DOHH2 (cell line): ENCODE measurements at regions not wholly inside any gene's neighbourhood (a gene's known extent, or its start where the extent isn't known, plus 50 kb on each side); places are given as distances from the start of the nearest gene placed in this dataset.

Source experiments
- H3F3A ChIP-seq: fragments of 200-600 bp; sonication (generic), shearing (Covaris generic); 2 replicates; pipeline ENCODE4 v1.6.0; 2016; ENCODE audit warnings: antibody characterized with exemption, mild to moderate bottlenecking; ENCODE audit not compliant: control insufficient read depth, insufficient read depth
- H3K27ac ChIP-seq: fragments of 200-600 bp; sonication (generic); 2 replicates; pipeline ENCODE4 v1.5.1; 2014; ENCODE audit warnings: low read depth, mild to moderate bottlenecking, low read length, moderate library complexity
- H3K27me3 ChIP-seq: fragments of 200-600 bp; sonication (generic); 2 replicates; pipeline ENCODE4 v1.6.1; 2014; ENCODE audit warnings: mild to moderate bottlenecking, low read length, mixed read lengths; ENCODE audit not compliant: control insufficient read depth
- H3K36me3 ChIP-seq: fragments of 200-600 bp; sonication (generic); 2 replicates; pipeline ENCODE4 v1.6.1; 2014; ENCODE audit warnings: mild to moderate bottlenecking, low read length, moderate library complexity, mixed read lengths; ENCODE audit not compliant: control insufficient read depth
- H3K4me1 ChIP-seq: fragments of 200-600 bp; sonication (generic); 2 replicates; pipeline ENCODE4 v1.6.1; 2014; ENCODE audit warnings: mild to moderate bottlenecking, low read length, mixed read lengths; ENCODE audit not compliant: control insufficient read depth
- H3K4me2 ChIP-seq: fragments of 200-600 bp; sonication (generic); 2 replicates; pipeline ENCODE4 v1.6.0; 2014; ENCODE audit warnings: mild to moderate bottlenecking, low read length, moderate library complexity
- H3K4me3 ChIP-seq: fragments of 200-600 bp; sonication (generic); 2 replicates; pipeline ENCODE4 v1.5.1; 2014; ENCODE audit warnings: mild to moderate bottlenecking, low read length, mixed read lengths
- H3K79me2 ChIP-seq: fragments of 200-600 bp; sonication (generic); 2 replicates; pipeline ENCODE4 v1.6.1; 2014; ENCODE audit warnings: mild to moderate bottlenecking, low read length, mixed read lengths; ENCODE audit not compliant: control insufficient read depth
- H3K9me2 ChIP-seq: fragments of 200-600 bp; sonication (generic); replicated peaks from 2 replicates; pipeline ENCODE4 v1.6.1; 2014; ENCODE audit warnings: mild to moderate bottlenecking, low read length, mixed read lengths; ENCODE audit not compliant: control insufficient read depth
- H3K9me3 ChIP-seq: fragments of 200-600 bp; sonication (generic); 2 replicates; pipeline ENCODE4 v1.6.1; 2014; ENCODE audit warnings: antibody characterized with exemption, low read length, mixed read lengths; ENCODE audit not compliant: control insufficient read depth, insufficient read depth
- H4K20me1 ChIP-seq: fragments of 200-600 bp; sonication (generic); 2 replicates; pipeline ENCODE4 v1.6.0; 2014; ENCODE audit warnings: low read depth, mild to moderate bottlenecking, antibody characterized with exemption, low read length, moderate library complexity; ENCODE audit not compliant: control insufficient read depth, insufficient read depth
- EZH2phosphoT487 ChIP-seq: fragments of 200-600 bp; sonication (generic); IDR thresholded peaks from 2 replicates; pipeline ENCODE4 v1.6.1; 2017; ENCODE audit warnings: borderline replicate concordance, mild to moderate bottlenecking, antibody characterized with exemption, low read length, moderate library complexity, mixed read lengths
- TF ChIP-seq, protein P1 (sequence below): fragments of 200-600 bp; sonication (generic); IDR thresholded peaks from one replicate; pipeline ENCODE4 v1.5.1; 2014; ENCODE audit warnings: antibody characterized with exemption, mild to moderate bottlenecking, low read depth, low read length; ENCODE audit not compliant: poor library complexity, severe bottlenecking

DNA sequence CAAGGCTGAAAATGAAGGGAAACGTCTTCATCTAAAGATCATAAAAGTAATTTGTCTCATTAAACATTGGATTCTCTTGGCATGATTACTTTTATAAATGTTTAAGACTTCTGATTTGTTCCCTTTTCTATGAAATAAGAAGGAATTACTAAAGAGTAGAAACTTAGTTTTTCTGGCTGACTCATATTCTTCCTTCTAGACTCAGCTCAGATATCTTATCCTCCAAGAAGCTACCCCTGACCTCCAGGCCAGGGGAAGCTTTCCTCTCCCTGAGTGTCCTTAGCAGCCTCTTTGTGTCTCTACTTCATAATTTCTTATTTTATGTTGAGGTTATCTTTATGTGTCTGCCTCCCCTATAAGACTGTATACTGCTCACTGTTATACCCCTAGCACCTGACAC is 291.9 kb upstream of the STT3B start:
- Histone ChIP-seq H3K9me2 (no peaks in the 10 kb centered on the region; the same call in 1 of the 2 replicates), H3K9me3 (no peaks in the 10 kb centered on the region), H3K4me2 (no peak overlapping the region), H3K79me2 (no peaks in the 10 kb centered on the region), H3K36me3 (no peaks in the 10 kb centered on the region), H3K27ac (no peak overlapping the region), H3K4me1 (0 out of 2 replicates have a peak, but pooled peaks cover 5% of the 10 kb centered on the region), H3K4me3 (no peak overlapping the region), H3F3A (no peaks in the 10 kb centered on the region), H4K20me1 (no peaks in the 10 kb centered on the region), H3K27me3 (no peaks in the 10 kb centered on the region)
- TF ChIP-seq, protein P1, sequence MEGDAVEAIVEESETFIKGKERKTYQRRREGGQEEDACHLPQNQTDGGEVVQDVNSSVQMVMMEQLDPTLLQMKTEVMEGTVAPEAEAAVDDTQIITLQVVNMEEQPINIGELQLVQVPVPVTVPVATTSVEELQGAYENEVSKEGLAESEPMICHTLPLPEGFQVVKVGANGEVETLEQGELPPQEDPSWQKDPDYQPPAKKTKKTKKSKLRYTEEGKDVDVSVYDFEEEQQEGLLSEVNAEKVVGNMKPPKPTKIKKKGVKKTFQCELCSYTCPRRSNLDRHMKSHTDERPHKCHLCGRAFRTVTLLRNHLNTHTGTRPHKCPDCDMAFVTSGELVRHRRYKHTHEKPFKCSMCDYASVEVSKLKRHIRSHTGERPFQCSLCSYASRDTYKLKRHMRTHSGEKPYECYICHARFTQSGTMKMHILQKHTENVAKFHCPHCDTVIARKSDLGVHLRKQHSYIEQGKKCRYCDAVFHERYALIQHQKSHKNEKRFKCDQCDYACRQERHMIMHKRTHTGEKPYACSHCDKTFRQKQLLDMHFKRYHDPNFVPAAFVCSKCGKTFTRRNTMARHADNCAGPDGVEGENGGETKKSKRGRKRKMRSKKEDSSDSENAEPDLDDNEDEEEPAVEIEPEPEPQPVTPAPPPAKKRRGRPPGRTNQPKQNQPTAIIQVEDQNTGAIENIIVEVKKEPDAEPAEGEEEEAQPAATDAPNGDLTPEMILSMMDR: no peak

DNA sequence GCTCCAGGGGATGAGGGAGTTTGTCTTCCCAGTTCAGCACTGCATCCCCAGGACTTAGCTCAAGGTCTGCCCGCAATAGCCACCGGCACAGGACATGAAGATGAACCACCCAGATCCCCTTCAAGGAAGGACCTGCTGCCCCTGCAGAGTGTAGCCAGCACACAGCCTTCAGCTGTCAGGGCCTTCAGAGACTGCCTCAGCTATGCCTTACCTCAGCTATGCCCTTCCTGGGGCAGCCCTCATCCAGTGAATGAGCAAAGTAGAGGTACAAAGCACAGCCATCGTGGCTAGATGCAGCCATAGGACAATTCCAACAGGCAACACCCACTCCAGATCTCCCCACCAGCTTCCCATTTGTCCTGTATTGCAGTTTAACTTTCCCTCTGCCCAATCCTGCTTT is 291.2 kb upstream of the STT3B start:
- no peak overlapping the region for H3K27ac ChIP-seq
- H3K9me2 ChIP-seq: no peaks in the 10 kb centered on the region; the same call in 1 of the 2 replicates
- H3K4me2 ChIP-seq: no peak overlapping the region
- no peaks in the 10 kb centered on the region for H3F3A ChIP-seq
- no peaks in the 10 kb centered on the region for H3K9me3 ChIP-seq
- TF ChIP-seq, protein P1: no peak
- TF ChIP-seq EZH2phosphoT487: no peak
- H3K27me3 ChIP-seq: no peaks in the 10 kb centered on the region
- H3K4me3 ChIP-seq: no peak overlapping the region
- 0 out of 2 replicates have a peak, but pooled peaks cover 5% of the 10 kb centered on the region for H3K4me1 ChIP-seq
- H3K36me3 ChIP-seq: no peaks in the 10 kb centered on the region
- H3K79me2 ChIP-seq: no peaks in the 10 kb centered on the region
- no peaks in the 10 kb centered on the region for H4K20me1 ChIP-seq

DNA sequence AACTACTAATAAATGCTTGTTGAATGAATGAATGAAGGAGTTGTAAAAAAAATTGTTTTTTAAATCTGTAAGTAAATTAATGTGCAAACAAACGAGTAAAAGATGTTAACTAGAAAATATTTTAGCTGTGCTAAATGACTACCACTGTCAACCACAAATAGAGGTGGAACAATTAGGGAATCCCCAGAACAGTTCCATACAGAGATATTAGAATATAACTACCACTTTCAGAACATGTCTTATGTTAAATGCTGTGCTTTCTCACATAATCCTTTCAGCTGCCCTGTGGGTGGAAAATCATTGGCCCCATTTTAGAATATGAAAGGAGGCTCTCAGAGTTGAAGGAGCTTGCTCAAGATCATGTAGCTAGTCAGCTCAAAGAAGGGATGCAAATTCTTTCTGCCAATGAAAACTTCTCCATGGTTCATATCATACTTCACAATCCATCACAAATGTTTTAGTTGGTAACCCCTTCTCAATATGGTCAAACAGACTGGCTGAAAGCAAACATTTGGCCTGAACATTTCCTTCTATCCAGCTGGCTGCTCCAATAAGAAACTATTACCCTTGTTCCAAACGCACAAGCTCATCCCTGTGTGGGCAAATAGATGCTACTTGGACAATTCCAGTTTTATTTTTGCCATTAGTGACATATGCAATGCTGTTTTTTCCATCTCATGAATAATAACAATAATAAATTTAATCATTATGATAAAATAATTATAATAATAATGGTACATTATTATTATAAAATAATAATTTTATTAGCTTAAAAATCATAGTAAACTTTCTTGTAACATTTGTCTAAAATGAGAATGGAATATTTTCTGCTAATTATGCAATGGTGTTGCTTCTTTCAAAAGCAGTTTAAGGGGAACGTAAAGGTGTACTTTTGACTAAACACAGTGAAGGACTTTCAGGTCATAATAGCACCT is 290.4 kb upstream of the STT3B start:
- Histone ChIP-seq H3K27ac (no peak overlapping the region), H3K4me2 (no peak overlapping the region), H3K4me3 (no peak overlapping the region), H3F3A (no peaks in the 10 kb centered on the region), H3K36me3 (no peaks in the 10 kb centered on the region), H3K9me2 (no peaks in the 10 kb centered on the region; the same call in 1 of the 2 replicates), H3K4me1 (0 out of 2 replicates have a peak, but pooled peaks cover 5% of the 10 kb centered on the region), H3K9me3 (no peaks in the 10 kb centered on the region), H3K79me2 (no peaks in the 10 kb centered on the region), H4K20me1 (no peaks in the 10 kb centered on the region), H3K27me3 (no peaks in the 10 kb centered on the region)
- no peak for TF ChIP-seq EZH2phosphoT487
